HG02678 (cell line): ENCODE measurements at regions not wholly inside any gene's neighbourhood (a gene's known extent, or its start where the extent isn't known, plus 50 kb on each side); places are given as distances from the start of the nearest gene placed in this dataset.
"Not testable (repeated sequence)": the region's sequence is repeated elsewhere in the genome, so short reads cannot be mapped to it uniquely, and the experiment has no call there.

Source experiments
- ATAC-seq: cut with Tn5 transposase; IDR thresholded peaks from one replicate; pipeline ENCODE4 v1.9.1; 2021; ENCODE audit warnings: mild to moderate bottlenecking, moderate library complexity; ENCODE audit not compliant: unreplicated experiment

- no peak for ATAC-seq
Observed at GRCh38 chrX:117510453-117510852, 606.2 kb downstream of the KLHL13 start.

- no peak for ATAC-seq
Observed at GRCh38 chrX:117508021-117508420, 608.6 kb downstream of the KLHL13 start.

GRCh38 chrX:117487421-117487820 lies 629.2 kb downstream of the KLHL13 start:
- no peak for ATAC-seq

GRCh38 chrX:117483950-117484349 lies 632.7 kb downstream of the KLHL13 start:
- no peak for ATAC-seq

- ATAC-seq: no peak
Observed at GRCh38 chrX:117458243-117458968, 658.2 kb downstream of the KLHL13 start.

GRCh38 chrX:117455787-117456186 lies 660.8 kb downstream of the KLHL13 start:
- no peak for ATAC-seq

- no peak for ATAC-seq
Observed at GRCh38 chrX:117429501-117429900, 687.1 kb downstream of the KLHL13 start.

GRCh38 chrX:117407449-117408150 lies 709.0 kb downstream of the KLHL13 start:
- ATAC-seq: no peak

GRCh38 chrX:117400839-117401238 lies 715.8 kb downstream of the KLHL13 start:
- no peak for ATAC-seq

GRCh38 chrX:117400005-117400404 lies 716.6 kb downstream of the KLHL13 start:
- no peak for ATAC-seq

GRCh38 chrX:117397844-117398243 lies 718.8 kb downstream of the KLHL13 start:
- no peak for ATAC-seq

GRCh38 chrX:117394506-117395070 lies 722.0 kb downstream of the KLHL13 start:
- ATAC-seq: not testable (repeated sequence)

GRCh38 chrX:117392360-117392759 lies 724.2 kb downstream of the KLHL13 start:
- not testable (repeated sequence) for ATAC-seq

GRCh38 chrX:117376460-117376859 lies 740.1 kb downstream of the KLHL13 start:
- no peak for ATAC-seq

- ATAC-seq: no peak
Observed at GRCh38 chrX:117335209-117335608, 781.4 kb downstream of the KLHL13 start.

GRCh38 chrX:117327373-117327772 lies 789.2 kb downstream of the KLHL13 start:
- ATAC-seq: no peak

GRCh38 chrX:117325706-117326105 lies 790.9 kb downstream of the KLHL13 start:
- no peak for ATAC-seq

GRCh38 chrX:117305168-117305766 lies 811.3 kb downstream of the KLHL13 start:
- ATAC-seq: no peak

GRCh38 chrX:117301086-117301485 lies 815.5 kb downstream of the KLHL13 start:
- no peak for ATAC-seq

- no peak for ATAC-seq
Observed at GRCh38 chrX:117291760-117292159, 824.9 kb downstream of the KLHL13 start.

GRCh38 chrX:117274965-117275364 lies 812.2 kb upstream of the CT83 start:
- ATAC-seq: no peak
